KOPT-K1 (cell line): ENCODE measurements at regions not wholly inside any gene's neighbourhood (a gene's known extent, or its start where the extent isn't known, plus 50 kb on each side); places are given as distances from the start of the nearest gene placed in this dataset.

Experiments used
- H3K27ac ChIP-seq: fragments of 200-600 bp; sonication (generic); 2 replicates; pipeline ENCODE4 v1.5.1; 2016; ENCODE audit warnings: antibody characterized with exemption, mild to moderate bottlenecking, low read depth, low read length; ENCODE audit not compliant: poor library complexity, severe bottlenecking
- H3K36me3 ChIP-seq: fragments of 200-600 bp; sonication (generic); 2 replicates; pipeline ENCODE4 v1.5.1; 2017; ENCODE audit warnings: antibody characterized with exemption, mild to moderate bottlenecking, low read length, moderate library complexity; ENCODE audit not compliant: insufficient read depth
- H3K9me3 ChIP-seq: fragments of 200-600 bp; sonication (generic); 2 replicates; pipeline ENCODE4 v1.5.1; 2017; ENCODE audit warnings: antibody characterized with exemption, low read length, mild to moderate bottlenecking; ENCODE audit not compliant: insufficient read depth, poor library complexity, severe bottlenecking

GRCh38 chr2:104545055-104545454 lies 308.9 kb upstream of the POU3F3 start:
- H3K27ac ChIP-seq = no peak overlapping the region
- no peaks in the 10 kb centered on the region for H3K9me3 ChIP-seq
- H3K36me3 ChIP-seq = no peaks in the 10 kb centered on the region

GRCh38 chr2:104546537-104546936 lies 307.4 kb upstream of the POU3F3 start:
- Histone ChIP-seq H3K36me3 (no peaks in the 10 kb centered on the region), H3K9me3 (no peaks in the 10 kb centered on the region), H3K27ac (no peak overlapping the region)

GRCh38 chr2:104547221-104547620 lies 306.7 kb upstream of the POU3F3 start:
- Histone ChIP-seq H3K36me3 (no peaks in the 10 kb centered on the region), H3K9me3 (no peaks in the 10 kb centered on the region), H3K27ac (no peak overlapping the region)

GRCh38 chr2:104561251-104561650 lies 292.7 kb upstream of the POU3F3 start:
- no peaks in the 10 kb centered on the region for H3K9me3 ChIP-seq
- no peak overlapping the region for H3K27ac ChIP-seq
- no peaks in the 10 kb centered on the region for H3K36me3 ChIP-seq

GRCh38 chr2:104562537-104562936 lies 291.4 kb upstream of the POU3F3 start:
- H3K36me3 ChIP-seq = no peaks in the 10 kb centered on the region
- H3K27ac ChIP-seq = no peak overlapping the region
- H3K9me3 ChIP-seq = no peaks in the 10 kb centered on the region

GRCh38 chr2:104563398-104563996 lies 290.4 kb upstream of the POU3F3 start:
- H3K27ac ChIP-seq = no peak overlapping the region
- no peaks in the 10 kb centered on the region for H3K36me3 ChIP-seq
- H3K9me3 ChIP-seq = no peaks in the 10 kb centered on the region

GRCh38 chr2:104568247-104568646 lies 285.7 kb upstream of the POU3F3 start:
- H3K9me3 ChIP-seq = no peaks in the 10 kb centered on the region

GRCh38 chr2:104570259-104570658 lies 283.7 kb upstream of the POU3F3 start:
- H3K27ac ChIP-seq = no peak overlapping the region
- H3K36me3 ChIP-seq = no peaks in the 10 kb centered on the region
- no peaks in the 10 kb centered on the region for H3K9me3 ChIP-seq

More at GRCh38 chr2:104568247-104568646, 285.7 kb upstream of the POU3F3 start:
- Histone ChIP-seq H3K27ac (no peak overlapping the region), H3K36me3 (no peaks in the 10 kb centered on the region)

- Histone ChIP-seq H3K36me3 (no peaks in the 10 kb centered on the region), H3K27ac (no peak overlapping the region)
Measured at GRCh38 chr2:104572834-104573233, 281.1 kb upstream of the POU3F3 start.

GRCh38 chr2:104574367-104574766 lies 279.5 kb upstream of the POU3F3 start:
- H3K9me3 ChIP-seq = no peaks in the 10 kb centered on the region
- no peak overlapping the region for H3K27ac ChIP-seq
- no peaks in the 10 kb centered on the region for H3K36me3 ChIP-seq

More at GRCh38 chr2:104572834-104573233, 281.1 kb upstream of the POU3F3 start:
- no peaks in the 10 kb centered on the region for H3K9me3 ChIP-seq

- H3K9me3 ChIP-seq = no peaks in the 10 kb centered on the region
- no peaks in the 10 kb centered on the region for H3K36me3 ChIP-seq
- H3K27ac ChIP-seq = no peak overlapping the region
Measured at GRCh38 chr2:104577143-104577542, 276.8 kb upstream of the POU3F3 start.

GRCh38 chr2:104582471-104582870 lies 271.4 kb upstream of the POU3F3 start:
- H3K27ac ChIP-seq = no peak overlapping the region
- no peaks in the 10 kb centered on the region for H3K9me3 ChIP-seq
- H3K36me3 ChIP-seq = no peaks in the 10 kb centered on the region

- no peaks in the 10 kb centered on the region for H3K36me3 ChIP-seq
- no peaks in the 10 kb centered on the region for H3K9me3 ChIP-seq
- no peak overlapping the region for H3K27ac ChIP-seq
Measured at GRCh38 chr2:104583811-104584210, 270.1 kb upstream of the POU3F3 start.

- Histone ChIP-seq H3K27ac (no peak overlapping the region), H3K9me3 (no peaks in the 10 kb centered on the region), H3K36me3 (no peaks in the 10 kb centered on the region)
Measured at GRCh38 chr2:104584393-104584792, 269.5 kb upstream of the POU3F3 start.

- H3K9me3 ChIP-seq = peaks cover 21% of the 10 kb centered on the region
- no peak overlapping the region for H3K27ac ChIP-seq
- H3K36me3 ChIP-seq = no peaks in the 10 kb centered on the region
Measured at GRCh38 chr2:104595576-104595975, 258.3 kb upstream of the POU3F3 start.

- Histone ChIP-seq H3K27ac (no peak overlapping the region), H3K36me3 (no peaks in the 10 kb centered on the region), H3K9me3 (peaks cover 3% of the 10 kb centered on the region)
Measured at GRCh38 chr2:104597942-104598341, 256.0 kb upstream of the POU3F3 start.
